Choroid plexus epithelial cell (primary cell): ENCODE measurements at regions not wholly inside any gene's neighbourhood (a gene's known extent, or its start where the extent isn't known, plus 50 kb on each side); places are given as distances from the start of the nearest gene placed in this dataset.
A peak's percentile ranks its signal among the peaks of the same experiment; 100 is the strongest.

ENCODE experiments used
- DNase-seq: peaks from one replicate; pipeline ENCODE4 v3.0.0-alpha.2; 2010; ENCODE audit warnings: low read depth
- H3K4me3 ChIP-seq: 2 replicates; pipeline ENCODE4 v1.5.1; 2011; ENCODE audit warnings: low read depth, mild to moderate bottlenecking, control low read depth, low read length, moderate library complexity
- CTCF ChIP-seq: conservative IDR thresholded peaks from 2 replicates; pipeline ENCODE4 v1.5.1; 2011; ENCODE audit warnings: low read depth, mild to moderate bottlenecking, control low read depth, inconsistent platforms, low read length, moderate library complexity

GRCh38 chr4:31601793-31602192 is 881.6 kb downstream of the PCDH7 start:
- H3K4me3 ChIP-seq: no peak overlapping the region
- DNase-seq: no peak
- no peak for TF ChIP-seq CTCF

GRCh38 chr4:31613946-31614623 is 893.9 kb downstream of the PCDH7 start:
- H3K4me3 ChIP-seq: no peak overlapping the region
- no peak for TF ChIP-seq CTCF
- DNase-seq: peak; percentile 65

- no peak for DNase-seq
- no peak for TF ChIP-seq CTCF
- no peak overlapping the region for H3K4me3 ChIP-seq
These were observed 897.5 kb downstream of the PCDH7 start for GRCh38 chr4:31617667-31618066.

- peak; percentile 48 for DNase-seq
- TF ChIP-seq CTCF: no peak
- no peak overlapping the region for H3K4me3 ChIP-seq
These were observed 900.3 kb downstream of the PCDH7 start for GRCh38 chr4:31620476-31620875.

GRCh38 chr4:31645236-31645635 is 925.1 kb downstream of the PCDH7 start:
- TF ChIP-seq CTCF: no peak
- no peak for DNase-seq
- H3K4me3 ChIP-seq: no peak overlapping the region

- TF ChIP-seq CTCF: no peak
These were observed 927.6 kb downstream of the PCDH7 start for GRCh38 chr4:31647786-31648185.

GRCh38 chr4:31649878-31650277 is 929.7 kb downstream of the PCDH7 start:
- H3K4me3 ChIP-seq: no peak overlapping the region
- no peak for TF ChIP-seq CTCF
- no peak for DNase-seq

More at GRCh38 chr4:31647786-31648185, 927.6 kb downstream of the PCDH7 start:
- no peak for DNase-seq
- H3K4me3 ChIP-seq: no peak overlapping the region
